SJSA1 (cell line): ENCODE measurements at regions not wholly inside any gene's neighbourhood (a gene's known extent, or its start where the extent isn't known, plus 50 kb on each side); places are given as distances from the start of the nearest gene placed in this dataset.

Source experiments
- DNase-seq, 2 experiments: peaks; one replicate each; pipeline ENCODE4 v3.0.0-alpha.2; 2015 to 2020; ENCODE audit warnings: low spot score in 2 of 2, low read depth in 1 of 2
- H3K27ac ChIP-seq: fragments of 250-450 bp; sonication (Bioruptor Pico); 2 replicates; pipeline ENCODE4 v1.5.1; 2020; ENCODE audit warnings: mild to moderate bottlenecking, moderate library complexity
- H3K27me3 ChIP-seq: fragments of 250-450 bp; sonication (Bioruptor Pico); replicated peaks from 2 replicates; pipeline ENCODE4 v1.5.1; 2020; ENCODE audit warnings: mild to moderate bottlenecking, moderate library complexity
- H3K36me3 ChIP-seq: fragments of 250-450 bp; sonication (Bioruptor Pico); 2 replicates; pipeline ENCODE4 v1.5.1; 2020; ENCODE audit warnings: mild to moderate bottlenecking
- H3K4me1 ChIP-seq: fragments of 250-450 bp; sonication (Bioruptor Pico); replicated peaks from 2 replicates; pipeline ENCODE4 v1.6.1; 2021; ENCODE audit warnings: mild to moderate bottlenecking
- H3K4me3 ChIP-seq: fragments of 250-450 bp; sonication (Bioruptor Pico); 2 replicates; pipeline ENCODE4 v1.5.1; 2020; ENCODE audit warnings: mild to moderate bottlenecking
- H3K9me3 ChIP-seq: fragments of 250-450 bp; sonication (Bioruptor Pico); replicated peaks from 2 replicates; pipeline ENCODE4 v1.5.1; 2020; ENCODE audit warnings: mild to moderate bottlenecking

DNA sequence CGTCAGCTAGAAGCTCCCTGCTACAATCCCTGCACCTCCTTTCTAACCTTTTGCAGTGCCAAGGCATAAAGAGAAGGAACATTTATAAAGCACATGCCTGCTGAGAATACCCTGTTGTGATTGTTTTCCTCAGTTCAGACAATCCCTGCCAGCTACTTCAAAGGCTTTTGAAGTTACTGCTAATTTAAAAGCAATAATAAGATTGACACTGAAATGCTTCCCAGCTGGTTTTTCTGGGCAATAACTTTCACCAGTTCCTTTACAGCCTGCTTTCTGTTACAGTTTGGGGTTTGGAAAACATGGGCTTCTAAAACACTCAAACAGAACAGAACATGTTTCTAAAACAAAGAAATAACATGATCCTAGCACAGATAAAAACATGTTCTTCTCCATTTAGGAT, 232.3 kb upstream of the CPEB2 start:
- H3K4me3 ChIP-seq = no peak overlapping the region
- H3K27me3 ChIP-seq = no peaks in the 10 kb centered on the region
- no peaks in the 10 kb centered on the region for H3K36me3 ChIP-seq
- H3K4me1 ChIP-seq = no peaks in the 10 kb centered on the region
- H3K27ac ChIP-seq = no peak overlapping the region
- no peaks in the 10 kb centered on the region for H3K9me3 ChIP-seq
- no peak for DNase-seq

DNA sequence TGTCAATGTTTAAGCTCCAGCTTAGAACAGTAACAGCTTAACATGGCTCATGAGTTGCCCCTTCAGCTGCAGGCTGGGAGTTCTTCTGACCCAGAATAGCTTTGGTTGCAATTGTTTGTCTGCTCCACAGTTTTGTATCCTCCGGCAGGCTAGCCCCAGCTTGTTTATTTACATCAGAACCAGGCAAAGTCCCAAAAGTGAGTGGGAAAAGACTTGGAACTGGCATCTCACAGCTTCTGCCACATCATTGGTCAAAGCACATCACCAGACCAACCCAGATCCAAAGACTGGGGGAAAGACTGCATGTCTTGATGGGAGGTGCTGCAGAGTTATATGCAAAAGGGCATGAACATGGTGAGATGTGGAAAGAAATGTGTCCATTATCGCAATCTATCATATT, 231.2 kb upstream of the CPEB2 start:
- Histone ChIP-seq H3K27ac (no peak overlapping the region), H3K27me3 (no peaks in the 10 kb centered on the region), H3K4me3 (no peak overlapping the region), H3K36me3 (no peaks in the 10 kb centered on the region), H3K9me3 (no peaks in the 10 kb centered on the region), H3K4me1 (no peaks in the 10 kb centered on the region)
- no peak for DNase-seq

DNA sequence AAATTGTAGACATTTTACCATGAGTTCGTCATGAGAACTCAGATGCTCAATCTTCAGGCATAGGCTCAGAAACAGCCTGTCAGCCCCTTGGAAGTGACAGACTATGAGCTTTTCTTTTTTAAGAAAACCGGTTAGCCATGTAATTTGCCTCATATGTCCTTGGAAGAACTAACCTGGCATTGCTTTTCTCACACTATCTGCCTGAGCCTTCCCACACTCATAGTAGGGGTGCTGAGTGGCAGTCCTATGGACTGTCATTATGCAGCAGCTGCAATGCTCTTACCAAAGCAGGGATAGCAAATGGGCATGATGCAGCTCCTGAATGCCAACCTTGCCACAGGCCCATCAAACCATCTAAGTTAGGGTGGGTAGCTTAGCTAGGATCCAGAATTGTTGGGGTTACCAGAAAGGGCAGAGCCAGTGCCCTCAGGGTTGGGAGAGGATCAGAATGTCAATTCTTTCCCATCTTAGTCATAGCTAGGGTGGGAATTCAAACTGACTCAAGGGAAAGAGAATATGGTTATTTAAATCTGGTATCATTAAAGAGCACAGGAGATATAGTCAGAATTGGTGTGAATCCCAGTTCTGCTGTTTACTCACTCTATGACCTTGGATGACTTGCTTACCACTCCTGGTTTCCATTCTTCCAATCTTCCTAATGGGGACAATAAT, 230.6 kb upstream of the CPEB2 start:
- no peak for DNase-seq
- Histone ChIP-seq H3K36me3 (no peaks in the 10 kb centered on the region), H3K9me3 (no peaks in the 10 kb centered on the region), H3K27me3 (no peaks in the 10 kb centered on the region), H3K4me3 (no peak overlapping the region), H3K4me1 (no peaks in the 10 kb centered on the region), H3K27ac (no peak overlapping the region)

DNA sequence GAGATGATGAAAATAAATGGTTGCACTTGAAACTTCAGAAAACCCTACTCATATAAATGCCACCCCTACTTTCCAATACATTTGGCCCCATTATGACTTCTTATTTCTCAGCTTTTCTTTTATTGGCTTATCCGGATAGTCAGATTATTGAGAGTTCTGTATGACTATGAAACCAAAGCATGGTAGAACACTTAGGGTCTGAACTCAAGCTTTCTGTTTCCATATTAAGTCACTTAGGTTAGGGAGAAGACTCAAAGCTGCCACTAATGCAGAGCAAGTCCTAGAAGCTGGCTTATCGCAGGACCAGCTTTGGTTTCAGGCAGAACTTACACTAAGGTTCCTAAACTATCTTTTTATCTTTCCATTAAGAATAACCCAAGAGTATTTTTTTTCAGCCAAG, 229.9 kb upstream of the CPEB2 start:
- no peaks in the 10 kb centered on the region for H3K27me3 ChIP-seq
- H3K36me3 ChIP-seq = no peaks in the 10 kb centered on the region
- DNase-seq = no peak
- no peak overlapping the region for H3K27ac ChIP-seq
- H3K4me3 ChIP-seq = no peak overlapping the region
- no peaks in the 10 kb centered on the region for H3K9me3 ChIP-seq
- H3K4me1 ChIP-seq = no peaks in the 10 kb centered on the region

DNA sequence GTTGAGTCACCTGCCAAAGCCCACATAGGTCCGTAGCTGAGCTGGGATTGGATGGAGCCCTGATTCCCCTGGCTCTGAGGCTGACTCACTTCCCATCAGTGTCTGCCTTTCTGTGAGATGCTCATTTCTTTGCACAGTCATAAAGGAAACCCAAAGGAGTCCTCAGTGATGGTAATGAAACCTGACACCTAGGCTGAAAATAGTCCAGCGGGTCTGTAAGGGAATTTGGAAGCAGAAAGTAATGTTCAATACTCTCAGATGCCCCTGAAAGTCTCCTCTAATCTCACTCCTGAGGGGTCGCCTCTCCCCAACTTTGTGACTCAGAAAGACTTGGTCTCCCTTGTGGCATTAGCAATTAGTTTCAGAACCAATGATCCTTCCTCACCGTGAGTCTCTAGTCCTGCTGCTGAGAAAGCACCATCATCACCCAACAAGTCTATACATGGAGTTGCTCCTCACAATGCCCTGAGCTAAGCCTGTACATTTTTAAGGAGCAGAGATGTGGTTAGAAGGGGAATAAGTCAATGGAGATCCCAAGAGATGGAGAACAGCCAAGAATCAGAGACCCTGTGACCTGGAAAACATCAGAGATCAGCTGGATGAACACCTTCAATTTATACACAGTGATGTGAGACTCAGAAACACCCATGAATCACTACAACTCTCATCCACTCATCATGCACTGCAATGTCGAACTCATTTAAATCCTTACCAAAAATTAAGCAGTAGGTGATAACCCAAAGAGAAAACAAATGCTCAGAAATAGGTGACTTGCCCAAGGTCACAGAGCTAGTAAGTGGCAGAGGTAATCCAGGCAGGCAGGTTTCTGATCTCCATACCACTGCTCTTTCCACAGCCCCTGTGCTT, 219.0 kb upstream of the CPEB2 start:
- H3K4me1 ChIP-seq = no peaks in the 10 kb centered on the region
- H3K9me3 ChIP-seq = no peaks in the 10 kb centered on the region
- H3K27me3 ChIP-seq = no peaks in the 10 kb centered on the region
- no peaks in the 10 kb centered on the region for H3K36me3 ChIP-seq
- no peak for DNase-seq
- H3K27ac ChIP-seq = no peak overlapping the region
- H3K4me3 ChIP-seq = no peak overlapping the region

DNA sequence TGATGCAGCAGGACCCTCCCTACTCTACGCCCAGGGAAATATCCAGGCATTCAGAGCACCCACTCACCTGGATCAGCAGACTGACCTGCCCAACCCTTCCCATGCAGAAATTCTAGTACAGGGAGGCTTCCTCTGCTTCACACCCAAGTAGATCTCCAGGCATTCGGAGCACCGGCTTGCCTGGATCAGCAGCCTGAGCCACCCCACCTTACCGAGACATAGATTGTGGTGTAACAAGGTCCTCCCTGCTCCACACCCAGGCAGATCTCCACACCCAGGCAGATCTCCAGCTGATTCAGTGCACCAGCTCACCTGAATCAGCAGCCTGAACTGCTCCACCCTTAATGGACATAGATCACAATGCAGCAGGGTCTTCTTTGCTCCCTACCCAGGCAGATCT, 215.1 kb upstream of the CPEB2 start:
- Histone ChIP-seq H3K36me3 (no peaks in the 10 kb centered on the region), H3K27me3 (no peaks in the 10 kb centered on the region), H3K4me3 (no peak overlapping the region), H3K4me1 (no peaks in the 10 kb centered on the region), H3K9me3 (no peaks in the 10 kb centered on the region), H3K27ac (no peak overlapping the region)
- no peak for DNase-seq

DNA sequence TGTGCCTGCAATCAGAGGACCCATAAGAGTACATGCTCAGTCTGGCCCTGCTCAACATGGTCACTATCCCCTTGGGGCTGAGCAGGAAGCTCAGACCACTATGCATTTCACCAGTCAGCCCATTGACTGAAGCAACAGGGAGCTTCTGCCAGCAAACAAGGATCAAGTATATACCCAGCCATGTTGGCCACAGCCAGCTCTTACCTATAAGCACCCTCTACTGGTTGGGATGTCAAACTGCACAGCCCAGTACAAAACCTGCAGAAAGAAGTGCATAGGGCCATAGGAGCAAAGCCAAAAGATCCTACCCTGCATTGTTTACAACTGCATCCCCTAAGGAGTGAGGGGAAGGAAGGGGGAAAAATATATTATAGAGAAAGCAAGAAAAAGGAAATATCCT, 214.4 kb upstream of the CPEB2 start:
- Histone ChIP-seq H3K9me3 (no peaks in the 10 kb centered on the region), H3K4me1 (no peaks in the 10 kb centered on the region), H3K36me3 (no peaks in the 10 kb centered on the region), H3K27me3 (no peaks in the 10 kb centered on the region), H3K27ac (no peak overlapping the region), H3K4me3 (no peak overlapping the region)
- DNase-seq = no peak

DNA sequence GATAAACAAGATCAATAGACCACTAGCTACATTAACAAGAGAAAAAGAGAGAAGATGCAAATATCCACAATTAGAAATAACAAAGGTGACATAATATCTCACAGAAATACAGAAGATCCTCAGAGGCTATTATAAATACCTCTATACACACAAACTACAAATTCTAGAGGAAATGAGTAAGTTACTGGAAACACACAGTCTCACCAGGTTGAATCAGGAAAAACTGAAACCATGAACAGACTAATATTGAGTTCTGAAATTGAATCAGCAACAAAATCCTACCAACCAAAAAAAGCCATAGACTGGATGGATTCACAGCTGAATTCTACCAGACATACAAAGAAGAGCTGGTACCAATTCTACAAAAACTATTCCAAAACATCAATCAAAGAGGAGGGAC, 211.8 kb upstream of the CPEB2 start:
- no peaks in the 10 kb centered on the region for H3K27me3 ChIP-seq
- H3K27ac ChIP-seq = no peak overlapping the region
- no peaks in the 10 kb centered on the region for H3K9me3 ChIP-seq
- no peaks in the 10 kb centered on the region for H3K36me3 ChIP-seq
- no peak for DNase-seq
- H3K4me1 ChIP-seq = no peaks in the 10 kb centered on the region
- no peak overlapping the region for H3K4me3 ChIP-seq

DNA sequence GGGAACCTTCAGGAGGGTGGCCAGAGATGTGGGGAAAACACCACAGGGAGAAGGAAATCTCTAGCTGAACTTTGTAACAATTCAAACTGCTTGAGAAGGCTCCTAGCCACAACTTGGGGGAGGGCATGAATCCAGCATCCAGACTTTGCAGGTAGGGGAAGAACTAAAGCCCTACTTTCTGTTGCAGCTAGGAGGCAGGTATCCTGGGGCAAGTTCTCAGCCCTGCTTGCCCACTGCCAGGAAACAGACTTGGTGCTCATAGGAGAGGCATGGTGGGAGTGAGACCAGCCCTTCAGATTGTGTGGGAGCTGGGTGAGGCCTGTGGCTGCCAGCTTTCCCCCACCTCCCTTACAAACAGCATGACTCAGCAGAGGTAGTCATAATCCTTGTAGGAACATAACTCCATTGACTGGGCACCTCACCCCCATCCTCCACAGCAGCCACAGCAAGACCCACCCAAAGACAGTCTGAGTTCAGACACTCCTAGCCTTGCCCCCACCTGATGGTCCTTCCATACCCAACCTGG, 209.5 kb upstream of the CPEB2 start:
- Histone ChIP-seq H3K36me3 (no peaks in the 10 kb centered on the region), H3K27ac (no peak overlapping the region), H3K9me3 (no peaks in the 10 kb centered on the region), H3K27me3 (no peaks in the 10 kb centered on the region), H3K4me1 (no peaks in the 10 kb centered on the region), H3K4me3 (no peak overlapping the region)
- DNase-seq = no peak

DNA sequence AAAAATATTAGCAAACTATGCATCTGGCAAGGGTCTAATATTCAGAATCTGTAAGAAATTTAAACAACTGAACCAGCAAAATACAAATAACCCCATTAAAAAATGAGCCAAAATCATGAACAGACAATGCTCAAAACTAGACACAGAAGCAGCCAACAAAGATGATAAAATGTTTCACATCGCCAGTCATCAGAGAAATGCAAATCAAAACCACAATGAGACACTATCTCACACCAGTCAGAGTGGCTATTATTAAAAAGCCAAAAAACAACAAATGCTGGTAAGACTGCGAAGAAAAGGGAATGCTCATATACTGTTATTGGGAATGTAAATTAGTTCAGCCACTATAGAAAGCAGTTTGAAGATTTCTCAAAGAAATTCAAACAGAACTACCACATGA, 201.3 kb upstream of the CPEB2 start:
- no peak for DNase-seq
- no peaks in the 10 kb centered on the region for H3K36me3 ChIP-seq
- H3K9me3 ChIP-seq = no peaks in the 10 kb centered on the region
- H3K27me3 ChIP-seq = no peaks in the 10 kb centered on the region
- H3K27ac ChIP-seq = no peak overlapping the region
- no peaks in the 10 kb centered on the region for H3K4me1 ChIP-seq
- no peak overlapping the region for H3K4me3 ChIP-seq

DNA sequence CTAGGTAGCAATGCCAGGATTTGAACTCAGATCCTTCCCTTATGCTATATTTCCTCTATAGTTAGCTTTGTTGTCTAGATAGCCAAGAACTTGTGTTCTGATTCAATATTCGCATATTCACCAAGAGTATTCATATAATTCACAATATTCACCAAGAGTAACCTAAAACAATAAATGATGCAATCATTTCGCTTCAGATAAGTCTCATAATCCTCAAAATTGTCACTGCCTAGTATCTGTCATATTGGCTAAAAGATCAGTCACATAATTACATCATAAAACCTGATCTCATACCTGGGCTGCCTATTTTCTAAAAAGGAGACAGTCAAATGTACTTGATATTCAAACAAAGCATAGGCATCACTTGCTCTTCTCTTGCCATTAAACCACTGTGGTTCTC, 199.7 kb upstream of the CPEB2 start:
- H3K4me1 ChIP-seq = no peaks in the 10 kb centered on the region
- H3K27ac ChIP-seq = no peak overlapping the region

DNA sequence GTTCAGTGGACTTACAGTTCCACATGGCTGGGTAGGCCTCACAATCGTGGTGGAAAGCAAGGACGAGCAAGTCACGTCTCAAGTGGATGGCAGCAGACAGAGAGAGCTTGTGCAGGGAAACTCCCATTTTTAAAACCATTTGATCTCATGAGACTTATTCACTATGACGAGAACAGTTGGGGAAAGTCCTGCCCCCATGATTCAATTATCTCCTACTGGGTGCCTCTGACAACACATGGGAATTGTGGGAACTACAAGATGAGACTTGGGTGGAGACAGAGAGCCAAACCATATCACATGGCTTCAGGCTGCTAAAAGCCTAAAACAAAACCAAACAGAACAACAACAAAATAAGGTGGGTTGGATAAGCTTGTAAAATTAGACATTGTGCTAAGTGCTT, 194.4 kb upstream of the CPEB2 start:
- Histone ChIP-seq H3K4me3 (no peak overlapping the region), H3K27ac (no peak overlapping the region), H3K27me3 (no peaks in the 10 kb centered on the region), H3K9me3 (no peaks in the 10 kb centered on the region), H3K36me3 (no peaks in the 10 kb centered on the region), H3K4me1 (no peaks in the 10 kb centered on the region)
- DNase-seq = no peak

More for the DNA sequence above, 199.7 kb upstream of the CPEB2 start:
- Histone ChIP-seq H3K4me3 (no peak overlapping the region), H3K36me3 (no peaks in the 10 kb centered on the region), H3K9me3 (no peaks in the 10 kb centered on the region), H3K27me3 (no peaks in the 10 kb centered on the region)
- DNase-seq = no peak

DNA sequence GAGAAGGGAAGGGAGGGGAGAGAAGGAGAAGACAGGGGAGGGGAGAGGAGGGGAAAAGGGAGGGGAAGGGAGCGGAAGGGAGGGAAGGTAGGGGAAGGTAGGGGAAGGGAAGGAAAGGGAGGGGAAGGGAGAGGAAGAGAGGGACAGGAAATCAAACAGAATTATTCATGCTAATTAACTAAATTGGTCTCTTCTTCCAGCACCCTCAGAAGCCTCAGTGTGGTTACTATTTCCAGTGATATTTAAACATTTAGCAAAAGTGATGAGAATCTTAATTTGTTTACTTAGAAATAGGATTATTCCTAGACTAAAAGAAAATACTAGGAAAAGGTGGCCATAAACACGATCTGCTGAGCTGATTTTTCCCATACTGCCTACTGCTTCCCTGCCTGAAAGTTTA, 193.1 kb upstream of the CPEB2 start:
- H3K36me3 ChIP-seq = no peaks in the 10 kb centered on the region
- no peaks in the 10 kb centered on the region for H3K4me1 ChIP-seq
- no peak overlapping the region for H3K27ac ChIP-seq
- no peak overlapping the region for H3K4me3 ChIP-seq
- H3K9me3 ChIP-seq = no peaks in the 10 kb centered on the region
- H3K27me3 ChIP-seq = no peaks in the 10 kb centered on the region
- DNase-seq = no peak

DNA sequence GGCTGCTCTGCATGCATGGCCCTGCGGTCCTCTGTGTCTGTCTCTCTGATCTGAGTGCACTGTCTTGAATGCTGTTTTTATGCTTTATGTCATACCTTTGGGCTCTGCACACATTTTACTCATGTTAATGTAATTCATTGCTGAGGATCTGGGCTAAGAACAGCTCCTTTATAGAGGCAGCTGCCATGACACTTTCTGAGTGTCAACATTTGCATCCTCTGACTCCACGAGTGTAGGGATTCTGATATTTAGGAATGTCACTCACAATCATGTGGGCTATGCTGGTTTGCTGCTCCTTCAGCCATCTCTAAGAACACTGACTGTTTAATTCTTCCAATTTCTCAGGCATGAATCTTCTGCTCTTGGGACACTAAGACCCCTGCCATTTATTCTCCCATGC, 192.2 kb upstream of the CPEB2 start:
- H3K9me3 ChIP-seq = no peaks in the 10 kb centered on the region
- no peaks in the 10 kb centered on the region for H3K36me3 ChIP-seq
- DNase-seq = no peak
- H3K27ac ChIP-seq = no peak overlapping the region
- H3K27me3 ChIP-seq = no peaks in the 10 kb centered on the region
- H3K4me1 ChIP-seq = no peaks in the 10 kb centered on the region
- H3K4me3 ChIP-seq = no peak overlapping the region
